Right renal pelvis (tissue), 4 donors: ENCODE measurements at regions not wholly inside any gene's neighbourhood (a gene's known extent, or its start where the extent isn't known, plus 50 kb on each side); places are given as distances from the start of the nearest gene placed in this dataset.
"Not testable (repeated sequence)": the region's sequence is repeated elsewhere in the genome, so short reads cannot be mapped to it uniquely, and the experiment has no call there.

Source experiments
- DNase-seq, 4 donors: peaks; one replicate each; pipeline ENCODE4 v3.0.0-alpha.2; 2013; ENCODE audit warnings: low read depth in 4 of 4, low spot score in 3 of 4, missing footprints in 1 of 4

DNA sequence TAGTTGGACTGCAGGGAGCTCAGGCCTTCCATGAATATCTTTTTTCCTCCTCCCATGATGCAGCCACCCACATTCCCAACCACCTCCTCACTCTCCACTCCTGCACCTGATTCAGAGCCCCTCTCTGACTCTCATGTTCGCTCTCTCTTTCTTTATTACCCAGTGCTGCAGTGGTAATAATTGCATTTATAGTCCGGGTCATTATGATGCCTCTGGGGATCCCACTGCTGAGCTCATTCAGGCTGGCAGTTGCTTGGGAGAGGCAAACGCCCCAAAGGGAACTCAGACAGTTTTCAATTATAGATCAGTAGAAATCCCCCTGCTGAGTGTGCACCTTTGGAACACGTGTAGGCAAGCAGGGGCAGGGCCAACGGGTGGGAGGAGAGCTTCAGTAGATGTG lies 953.0 kb downstream of the GRID1 start:
- no peak for DNase-seq

DNA sequence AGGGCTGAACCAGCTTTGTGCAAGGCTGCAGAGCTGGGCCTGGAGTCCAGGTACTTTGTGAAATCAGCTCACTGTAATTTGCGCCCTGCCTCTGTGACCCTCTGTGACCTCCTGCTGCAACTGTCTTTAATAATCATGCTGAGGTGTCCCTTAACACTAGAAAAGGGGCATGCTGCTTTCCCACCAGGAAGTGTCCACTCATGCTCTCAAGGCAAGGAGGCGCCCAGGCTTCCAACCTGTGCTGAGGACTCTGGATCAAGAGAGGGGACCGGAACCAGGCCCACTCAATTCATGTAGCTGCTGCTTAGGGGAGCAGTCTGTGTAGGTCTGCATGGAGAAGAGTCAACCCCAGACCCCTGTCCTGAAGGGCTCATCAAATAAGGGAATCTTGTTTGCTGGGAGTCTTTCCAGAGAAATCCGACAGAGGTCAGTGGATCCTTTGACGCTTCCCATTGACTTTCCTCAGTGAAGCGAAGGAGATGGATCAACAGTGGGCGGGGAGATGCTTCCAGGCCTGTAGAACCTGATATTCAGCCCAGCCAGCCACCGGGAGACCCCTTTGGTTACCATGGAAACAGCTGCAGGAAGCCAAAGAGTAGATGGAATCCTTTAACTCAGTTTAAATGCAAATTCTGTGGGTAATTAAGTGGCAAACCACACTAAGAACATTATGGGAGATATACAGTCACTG lies 945.9 kb downstream of the GRID1 start:
- no peak for DNase-seq

DNA sequence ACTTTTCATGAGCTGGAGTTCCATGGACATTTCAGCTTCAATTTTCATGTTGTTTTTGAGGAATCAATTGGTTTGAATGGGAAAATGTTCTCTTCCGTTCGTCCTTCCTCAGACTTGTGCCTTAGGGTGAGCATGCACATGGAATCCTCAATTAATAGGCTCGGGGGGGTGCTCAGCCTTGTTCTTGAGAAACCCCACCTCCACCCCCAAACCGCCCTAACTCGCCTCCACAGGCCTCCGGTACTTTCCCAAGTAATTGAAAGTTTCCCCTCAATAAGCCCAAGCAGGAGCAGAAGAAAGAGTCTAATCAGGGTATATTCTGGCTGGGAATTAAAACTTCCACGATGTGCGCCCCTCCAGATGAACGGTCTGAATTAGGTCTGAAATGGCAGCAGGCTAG lies 945.2 kb downstream of the GRID1 start:
- DNase-seq: no peak

GRCh38 chr10:85429126-85429525 lies 937.5 kb downstream of the GRID1 start:
- no peak for DNase-seq

DNA sequence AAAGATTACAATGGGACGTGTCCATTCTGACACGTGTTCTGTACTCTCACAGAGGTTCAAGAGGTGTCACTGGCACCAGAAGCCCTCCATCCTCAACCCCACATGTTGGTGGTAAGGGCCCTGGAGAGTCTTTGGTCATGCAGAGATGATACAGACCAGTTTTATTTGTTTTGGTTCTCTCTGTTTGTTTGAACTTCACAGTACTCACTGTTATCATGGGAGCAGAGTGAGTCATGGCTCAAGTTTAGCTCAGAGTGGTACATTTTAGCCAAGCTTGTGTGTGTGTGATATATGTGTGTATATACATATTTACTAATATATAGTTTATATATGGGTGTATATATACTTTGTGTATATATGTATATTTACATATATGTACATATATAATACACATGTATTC lies 935.6 kb downstream of the GRID1 start:
- DNase-seq: no peak

GRCh38 chr10:85433248-85433647 lies 933.3 kb downstream of the GRID1 start:
- DNase-seq: no peak

DNA sequence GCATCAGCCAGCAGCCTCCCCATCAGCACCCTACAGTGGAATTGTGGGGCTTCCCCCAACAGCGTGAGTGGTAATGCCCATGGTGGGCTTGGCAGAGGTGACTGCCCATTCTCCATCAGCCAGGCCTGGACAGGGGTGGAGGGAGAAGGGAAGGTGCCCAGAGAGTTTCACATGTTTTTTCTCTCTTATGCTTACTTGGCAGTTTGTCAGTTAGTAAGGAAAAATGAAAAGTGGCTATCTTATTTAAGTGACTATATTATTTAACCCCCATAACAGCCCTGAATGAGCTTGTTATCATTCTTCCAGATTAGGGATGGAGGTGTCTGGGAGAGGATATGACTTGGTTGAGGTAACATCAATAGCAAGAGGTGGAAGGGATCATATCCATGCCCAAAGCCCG lies 921.7 kb downstream of the GRID1 start:
- DNase-seq: no peak

DNA sequence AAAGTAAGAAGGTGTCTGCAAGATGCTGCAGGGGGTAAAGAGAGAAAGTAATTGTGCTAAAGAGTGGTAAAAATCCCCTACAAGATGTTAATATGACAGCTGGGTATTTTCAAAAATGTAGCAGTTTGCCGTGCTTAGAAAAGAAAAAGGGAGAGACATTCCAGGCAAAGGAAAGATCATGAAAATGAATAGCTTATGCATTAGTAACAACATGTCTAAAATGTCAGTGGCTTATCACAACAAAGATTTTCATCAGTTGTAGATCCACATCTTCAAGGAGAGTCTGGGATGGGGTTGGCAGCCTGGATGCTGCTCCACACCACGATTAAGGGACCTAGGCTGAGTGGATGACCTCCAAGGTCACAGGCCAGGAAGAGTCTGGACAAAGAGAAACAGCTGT lies 920.9 kb downstream of the GRID1 start:
- DNase-seq: no peak

- DNase-seq: no peak
Measured at GRCh38 chr10:85446827-85447226, 919.8 kb downstream of the GRID1 start.

- no peak for DNase-seq
Measured at GRCh38 chr10:85447690-85448089, 918.9 kb downstream of the GRID1 start.

GRCh38 chr10:85448716-85449115 lies 917.9 kb downstream of the GRID1 start:
- no peak for DNase-seq

DNA sequence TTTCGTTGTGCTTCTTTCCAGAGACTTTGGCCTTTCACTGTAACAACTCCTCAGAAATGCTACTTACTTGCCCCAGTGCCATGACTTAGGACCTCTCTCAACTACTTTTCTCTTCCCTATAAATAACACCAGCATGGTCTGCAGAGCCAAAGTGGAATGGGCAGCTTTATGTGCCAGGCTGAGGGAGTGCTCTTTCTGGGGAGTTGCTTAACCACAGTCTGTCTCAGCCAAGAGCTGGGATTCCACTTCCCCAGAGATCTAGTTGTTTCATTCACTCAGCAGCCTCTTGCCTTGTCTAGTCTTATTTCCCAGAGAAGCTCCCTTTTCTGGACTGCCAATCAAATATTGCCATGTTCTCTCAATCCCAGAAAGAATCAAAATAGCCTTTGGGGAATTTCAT lies 912.2 kb downstream of the GRID1 start:
- no peak for DNase-seq

DNA sequence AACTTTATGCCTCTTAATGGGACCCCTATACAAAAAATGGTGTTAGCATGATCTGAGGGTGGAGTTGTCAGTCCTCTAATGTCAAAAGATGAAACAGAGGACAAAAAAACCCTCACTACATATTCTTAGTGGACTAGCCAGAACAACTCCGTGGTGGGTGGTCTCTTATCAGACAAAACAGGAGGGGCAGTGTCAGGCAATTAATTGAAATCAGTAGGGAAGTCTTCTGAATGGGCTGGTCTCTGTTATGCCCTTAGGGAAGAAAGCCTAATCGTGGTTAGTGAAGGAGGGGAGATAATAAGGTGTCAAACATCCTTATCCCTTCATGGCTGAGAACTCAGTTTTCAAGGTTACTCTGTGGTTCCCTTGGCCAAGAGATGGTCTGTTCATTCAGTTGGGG lies 909.4 kb downstream of the GRID1 start:
- DNase-seq: no peak

GRCh38 chr10:85458324-85458723 lies 908.3 kb downstream of the GRID1 start:
- no peak for DNase-seq

GRCh38 chr10:85459906-85460305 lies 906.7 kb downstream of the GRID1 start:
- DNase-seq: no peak

- no peak for DNase-seq
Measured at GRCh38 chr10:85464336-85464735, 902.3 kb downstream of the GRID1 start.

- DNase-seq: no peak
Measured at GRCh38 chr10:85477979-85478378, 888.6 kb downstream of the GRID1 start.

- no peak for DNase-seq
Measured at GRCh38 chr10:85490431-85490830, 876.2 kb downstream of the GRID1 start.

DNA sequence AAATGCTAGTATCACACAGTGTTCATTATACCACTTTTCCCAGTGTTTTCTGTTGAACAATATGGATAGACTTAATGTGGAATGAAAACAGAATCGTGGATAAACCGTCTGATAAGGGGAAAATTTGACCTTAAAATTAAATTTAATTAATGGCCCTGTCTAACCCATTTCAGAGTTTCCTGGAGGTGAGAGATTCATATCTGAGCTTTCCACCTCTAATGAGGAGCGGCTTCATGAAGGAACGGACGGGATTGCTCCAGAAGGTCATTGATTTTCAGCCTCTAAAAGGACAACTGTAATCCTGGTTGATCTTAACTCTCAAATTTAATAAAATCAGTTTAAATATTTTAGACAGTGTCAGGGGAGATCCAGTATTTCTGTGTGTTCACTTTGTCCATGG lies 874.9 kb downstream of the GRID1 start:
- no peak for DNase-seq

DNA sequence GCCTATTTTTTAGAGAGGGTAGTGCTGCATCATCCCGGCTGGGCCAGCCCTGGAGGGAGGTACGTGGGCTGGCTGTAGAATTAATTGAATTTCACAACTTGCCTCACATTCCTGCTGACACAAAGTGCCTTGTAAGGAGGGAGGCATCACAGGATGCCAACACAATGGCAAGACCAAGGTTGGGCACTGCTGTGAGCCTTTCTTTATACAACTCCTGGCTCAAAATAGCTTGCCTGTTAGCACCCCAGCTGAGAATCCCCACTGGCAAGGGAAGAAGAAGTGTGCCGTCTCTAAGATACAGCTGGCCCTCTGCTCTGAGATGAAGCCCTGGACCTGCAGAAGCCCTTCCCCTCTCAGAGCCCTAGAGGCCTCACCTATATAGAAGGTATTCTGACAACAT lies 873.9 kb downstream of the GRID1 start:
- DNase-seq: no peak

DNA sequence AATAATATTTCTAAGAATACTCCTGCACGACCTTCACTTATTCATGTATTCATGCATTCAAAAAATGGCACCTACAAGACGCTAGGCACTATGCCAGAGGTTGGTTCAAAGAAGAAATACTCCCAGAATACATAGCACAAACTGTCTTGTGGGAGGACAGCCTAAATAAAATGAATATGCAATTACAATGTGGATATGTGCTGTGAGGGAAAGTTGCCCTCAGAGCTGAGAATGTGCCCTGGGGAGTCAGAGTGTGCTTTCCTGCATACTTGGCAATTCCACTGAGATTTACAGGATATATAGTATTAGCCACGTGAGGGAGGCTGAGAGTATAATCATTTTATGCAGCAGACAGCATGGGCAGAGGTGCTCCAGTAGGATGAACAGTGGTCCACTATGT lies 872.9 kb downstream of the GRID1 start:
- DNase-seq: no peak

GRCh38 chr10:85504641-85505040 lies 862.0 kb downstream of the GRID1 start:
- not testable (repeated sequence) for DNase-seq

GRCh38 chr10:85508159-85508558 lies 858.4 kb downstream of the GRID1 start:
- DNase-seq: no peak
